HepG2 (cell line): ENCODE measurements at regions not wholly inside any gene's neighbourhood (a gene's known extent, or its start where the extent isn't known, plus 50 kb on each side); places are given as distances from the start of the nearest gene placed in this dataset.

Experiments used
- ATAC-seq: fragments of 200-7000 bp; cut with Tn5 transposase; 3 replicates; pipeline ENCODE4 v1.9.1; 2020; ENCODE audit warnings: mild to moderate bottlenecking, moderate library complexity
- BruUV-seq: library from RNA; stranded (reverse); fragments of 400-500 nt; replicated peaks from 2 replicates; lab custom pipeline; 2021; lab: Mats Ljungman, UMichigan
- CTCF ChIA-PET: fragments of 300-600 bp; formaldehyde crosslinking; extraction: SDS; loops from one replicate; lab custom pipeline; 2021; ENCODE audit warnings: low total read pairs, inconsistent platforms, low intra/inter-chr PET ratio; lab: Yijun Ruan, JAX
- POLR2A ChIA-PET: fragments of 350-600 bp; sonication (Branson Sonifier 250); formaldehyde crosslinking; loops from one replicate; lab custom pipeline; 2020; ENCODE audit warnings: antibody characterized with exemption, inconsistent platforms; lab: Yijun Ruan, JAX
- DNase-seq: peaks from one replicate; pipeline ENCODE4 v3.0.0-alpha.2; 2015; ENCODE audit warnings: low spot score
- FAIRE-seq: peaks from 3 replicates; lab custom pipeline; 2011; peaks lifted over from hg19 to GRCh38; lab: Jason Lieb, UNC
- H2AFZ ChIP-seq: one replicate; pipeline ENCODE4 v1.6.1; 2011; ENCODE audit warnings: low read length, inconsistent platforms
- H3K27ac ChIP-seq: fragments of 300-600 bp; 3 replicates; pipeline ENCODE4 v1.8.0; 2011; ENCODE audit warnings: mixed run types, mild to moderate bottlenecking, mixed read lengths, low read length, inconsistent platforms; ENCODE audit not compliant: insufficient read depth; ENCODE audit errors: extremely low read length
- H3K27me3 ChIP-seq, 2 experiments: fragments of 200-600 bp in 1 of 2; 2 replicates in 1 of 2; 3 replicates in 1 of 2; pipeline versions ENCODE4 v1.6.0 to v1.8.0; 2011; ENCODE audit warnings: low read length in 2 of 2, mild to moderate bottlenecking in 2 of 2, moderate library complexity in 2 of 2, inconsistent platforms in 1 of 2; ENCODE audit not compliant: insufficient read depth in 2 of 2, control insufficient read depth in 1 of 2
- H3K36me3 ChIP-seq, 2 experiments: fragments of 200-600 bp in 1 of 2; replicated peaks in 1 of 2; 2 replicates in 1 of 2; 3 replicates in 1 of 2; pipeline versions ENCODE4 v1.5.1 to v1.8.0; 2011; ENCODE audit warnings: low read length in 2 of 2, inconsistent platforms in 1 of 2; ENCODE audit not compliant: insufficient read depth in 2 of 2, control insufficient read depth in 1 of 2
- H3K4me1 ChIP-seq: 2 replicates; pipeline ENCODE4 v1.5.1; 2012; ENCODE audit warnings: low read length, inconsistent platforms; ENCODE audit not compliant: insufficient read depth
- H3K4me2 ChIP-seq: 2 replicates; pipeline ENCODE4 v1.6.0; 2011; ENCODE audit warnings: low read depth, low read length, inconsistent platforms
- H3K4me3 ChIP-seq, 3 experiments: fragments of 200-600 bp in 1 of 3; sonication (generic), shearing (Covaris generic) in 1 of 3; replicated peaks in 1 of 3; 2 replicates each; pipeline ENCODE4 v1.5.1; 2011 to 2016; ENCODE audit warnings: low read length in 3 of 3, inconsistent platforms in 2 of 3, low read depth in 2 of 3, mild to moderate bottlenecking in 2 of 3, control low read depth in 1 of 3, mixed read lengths in 1 of 3; ENCODE audit not compliant: insufficient read depth in 1 of 3
- H3K79me2 ChIP-seq: one replicate; pipeline ENCODE4 v1.6.1; 2011; ENCODE audit warnings: low read length, inconsistent platforms; ENCODE audit not compliant: insufficient read depth
- H3K9ac ChIP-seq: 2 replicates; pipeline ENCODE4 v1.6.0; 2011; ENCODE audit warnings: mild to moderate bottlenecking, low read depth, low read length, inconsistent platforms; ENCODE audit not compliant: insufficient read depth
- H3K9me3 ChIP-seq: 2 replicates; pipeline ENCODE4 v1.5.1; 2012; ENCODE audit warnings: mild to moderate bottlenecking, low read length
- H4K20me1 ChIP-seq: 2 replicates; pipeline ENCODE4 v1.6.0; 2011; ENCODE audit warnings: inconsistent platforms, mild to moderate bottlenecking, low read length, moderate library complexity; ENCODE audit not compliant: insufficient read depth
- ADNP ChIP-seq: sonication (generic); formaldehyde crosslinking; IDR thresholded peaks from 2 replicates; pipeline ENCODE4 v1.4.0; 2020; ENCODE audit warnings: missing genetic modification reagents
- ERF ChIP-seq: IDR thresholded peaks from 2 replicates; pipeline ENCODE4 v1.6.1; 2018; ENCODE audit warnings: missing biosample characterization, missing genetic modification reagents
- HNRNPH1 ChIP-seq: fragments of 200-400 bp; formaldehyde crosslinking; optimal IDR thresholded peaks from 2 replicates; pipeline ENCODE3; 2017; ENCODE audit warnings: mild to moderate bottlenecking, low read depth, low read length
- IKZF1 ChIP-seq: fragments of 450-650 bp; IDR thresholded peaks from 2 replicates; pipeline ENCODE4 v1.7.1; 2016
- MAZ ChIP-seq, 2 experiments: sonication (generic) in 1 of 2; formaldehyde crosslinking in 1 of 2; IDR thresholded peaks; 2 replicates each; pipeline versions ENCODE4 v1.5.0 to v1.6.1; 2012 to 2020; ENCODE audit warnings: low read depth in 2 of 2, mild to moderate bottlenecking in 2 of 2, borderline replicate concordance in 1 of 2, improper control_type of control experiment in 1 of 2, low read length in 1 of 2, missing genetic modification reagents in 1 of 2, moderate library complexity in 1 of 2
- NFE2L2 ChIP-seq: fragments of 150-350 bp; IDR thresholded peaks from 2 replicates; pipeline ENCODE4 v1.6.1; 2014; ENCODE audit warnings: low read length
- POLR2G ChIP-seq: fragments of 200-400 bp; formaldehyde crosslinking; IDR thresholded peaks from 2 replicates; pipeline ENCODE4 v1.6.1; 2018; ENCODE audit warnings: mild to moderate bottlenecking, low read depth, low read length, moderate library complexity
- RARA ChIP-seq: IDR thresholded peaks from 2 replicates; pipeline ENCODE4 v1.6.1; 2016; ENCODE audit warnings: missing genetic modification reagents, missing compliant biosample characterization
- ZBTB21 ChIP-seq: sonication (generic); formaldehyde crosslinking; IDR thresholded peaks from 2 replicates; pipeline ENCODE4 v1.4.0; 2020; ENCODE audit warnings: missing genetic modification reagents
- ZNF275 ChIP-seq: sonication (generic); formaldehyde crosslinking; IDR thresholded peaks from 2 replicates; pipeline ENCODE4 v1.8.0; 2022; ENCODE audit warnings: missing genetic modification reagents, mild to moderate bottlenecking, inconsistent platforms, borderline replicate concordance
- WGBS: methylation state at CpG from one replicate; pipeline ENCODE4 v1.1.6; 2017; ENCODE audit warnings: low lambda C conversion rate; 5-methylcytosine and 5-hydroxymethylcytosine counted together
- in situ Hi-C: cut with HindIII; loops from 2 replicates; pipeline ENCODE4 v1.10.0; 2017; ENCODE audit warnings: low pct_unique_long_range_greater_than_20kb; ENCODE audit not compliant: extremely low pct_ligation_motif_present
- intact Hi-C: fragments of 100-400 bp; cut with micrococcal nuclease; formaldehyde crosslinking; loops from one replicate; pipeline ENCODE4 v1.10.0; 2022; ENCODE audit not compliant: unreplicated experiment
- TF ChIP-seq, protein P1 (sequence below): sonication (generic); formaldehyde crosslinking; IDR thresholded peaks from 2 replicates; pipeline ENCODE4 v1.4.0; 2020; ENCODE audit warnings: missing genetic modification reagents, borderline replicate concordance
- TF ChIP-seq, protein P2 (sequence below): sonication (generic); formaldehyde crosslinking; IDR thresholded peaks from 2 replicates; pipeline ENCODE4 v1.5.0; 2020; ENCODE audit warnings: mild to moderate bottlenecking, missing genetic modification reagents, borderline replicate concordance

DNA sequence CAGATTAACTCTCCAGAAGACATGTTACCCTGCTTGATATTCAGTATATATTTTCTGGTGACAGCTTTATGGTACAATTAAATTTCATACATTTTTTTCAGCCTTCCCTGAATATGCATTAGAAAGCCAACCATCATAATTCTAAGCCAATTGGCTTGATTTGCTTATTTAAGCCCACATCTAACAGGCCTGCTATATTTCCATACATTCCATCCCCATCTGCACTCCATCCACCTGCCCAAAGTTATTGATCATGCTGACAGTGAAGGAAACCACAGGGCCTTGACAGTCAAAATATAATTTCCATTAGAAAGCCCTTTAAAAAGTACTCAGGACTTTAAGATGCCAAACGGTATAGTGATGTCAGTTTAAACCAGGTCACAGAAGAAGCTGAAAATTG is 164.3 kb downstream of the GXYLT1 start:
- no peak for ATAC-seq
- Histone ChIP-seq H3K4me2 (no peak overlapping the region), H3K9ac (no peak overlapping the region), H4K20me1 (no peaks in the 10 kb centered on the region), H3K4me1 (peaks cover 25% of the 10 kb centered on the region), H3K4me3 (no peak overlapping the region), H3K27me3 (no peaks in the 10 kb centered on the region), H3K27ac (no peak overlapping the region), H3K9me3 (no peaks in the 10 kb centered on the region), H3K79me2 (no peaks in the 10 kb centered on the region), H2AFZ (no peak overlapping the region), H3K36me3 (no peaks in the 10 kb centered on the region)
- DNase-seq, result no peak
- POLR2A ChIA-PET, result no interaction called here
- CTCF ChIA-PET, result no interaction called here
- no TSS peak for BruUV-seq
- WGBS, result 20% methylated on average over 1 of the region's 1 CpG
- in situ Hi-C loops, result no loop called here
- FAIRE-seq, result no peak
- intact Hi-C loops, result loop anchor here (10.0 kb wide), 1 partner anchor 56 kb away; no protein-coding TSS in a partner anchor
- TF ChIP-seq MAZ (IDR thresholded peaks at IDR 0.05; ENCODE audit: borderline replicate concordance, low read depth, low read length) (no peak), MAZ (CRISPR knock-in tag; IDR thresholded peaks at IDR 0.05; ENCODE audit: low read depth) (no peak), ERF (no peak), HNRNPH1 (no peak), POLR2G (no peak), IKZF1 (no peak), ADNP (no peak), NFE2L2 (no peak), RARA (no peak), ZNF275 (CRISPR knock-in tag) (no peak), ZBTB21 (CRISPR knock-in tag) (no peak)
- TF ChIP-seq, protein P1, sequence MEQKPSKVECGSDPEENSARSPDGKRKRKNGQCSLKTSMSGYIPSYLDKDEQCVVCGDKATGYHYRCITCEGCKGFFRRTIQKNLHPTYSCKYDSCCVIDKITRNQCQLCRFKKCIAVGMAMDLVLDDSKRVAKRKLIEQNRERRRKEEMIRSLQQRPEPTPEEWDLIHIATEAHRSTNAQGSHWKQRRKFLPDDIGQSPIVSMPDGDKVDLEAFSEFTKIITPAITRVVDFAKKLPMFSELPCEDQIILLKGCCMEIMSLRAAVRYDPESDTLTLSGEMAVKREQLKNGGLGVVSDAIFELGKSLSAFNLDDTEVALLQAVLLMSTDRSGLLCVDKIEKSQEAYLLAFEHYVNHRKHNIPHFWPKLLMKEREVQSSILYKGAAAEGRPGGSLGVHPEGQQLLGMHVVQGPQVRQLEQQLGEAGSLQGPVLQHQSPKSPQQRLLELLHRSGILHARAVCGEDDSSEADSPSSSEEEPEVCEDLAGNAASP (CRISPR knock-in tag), result no peak
- TF ChIP-seq, protein P2, sequence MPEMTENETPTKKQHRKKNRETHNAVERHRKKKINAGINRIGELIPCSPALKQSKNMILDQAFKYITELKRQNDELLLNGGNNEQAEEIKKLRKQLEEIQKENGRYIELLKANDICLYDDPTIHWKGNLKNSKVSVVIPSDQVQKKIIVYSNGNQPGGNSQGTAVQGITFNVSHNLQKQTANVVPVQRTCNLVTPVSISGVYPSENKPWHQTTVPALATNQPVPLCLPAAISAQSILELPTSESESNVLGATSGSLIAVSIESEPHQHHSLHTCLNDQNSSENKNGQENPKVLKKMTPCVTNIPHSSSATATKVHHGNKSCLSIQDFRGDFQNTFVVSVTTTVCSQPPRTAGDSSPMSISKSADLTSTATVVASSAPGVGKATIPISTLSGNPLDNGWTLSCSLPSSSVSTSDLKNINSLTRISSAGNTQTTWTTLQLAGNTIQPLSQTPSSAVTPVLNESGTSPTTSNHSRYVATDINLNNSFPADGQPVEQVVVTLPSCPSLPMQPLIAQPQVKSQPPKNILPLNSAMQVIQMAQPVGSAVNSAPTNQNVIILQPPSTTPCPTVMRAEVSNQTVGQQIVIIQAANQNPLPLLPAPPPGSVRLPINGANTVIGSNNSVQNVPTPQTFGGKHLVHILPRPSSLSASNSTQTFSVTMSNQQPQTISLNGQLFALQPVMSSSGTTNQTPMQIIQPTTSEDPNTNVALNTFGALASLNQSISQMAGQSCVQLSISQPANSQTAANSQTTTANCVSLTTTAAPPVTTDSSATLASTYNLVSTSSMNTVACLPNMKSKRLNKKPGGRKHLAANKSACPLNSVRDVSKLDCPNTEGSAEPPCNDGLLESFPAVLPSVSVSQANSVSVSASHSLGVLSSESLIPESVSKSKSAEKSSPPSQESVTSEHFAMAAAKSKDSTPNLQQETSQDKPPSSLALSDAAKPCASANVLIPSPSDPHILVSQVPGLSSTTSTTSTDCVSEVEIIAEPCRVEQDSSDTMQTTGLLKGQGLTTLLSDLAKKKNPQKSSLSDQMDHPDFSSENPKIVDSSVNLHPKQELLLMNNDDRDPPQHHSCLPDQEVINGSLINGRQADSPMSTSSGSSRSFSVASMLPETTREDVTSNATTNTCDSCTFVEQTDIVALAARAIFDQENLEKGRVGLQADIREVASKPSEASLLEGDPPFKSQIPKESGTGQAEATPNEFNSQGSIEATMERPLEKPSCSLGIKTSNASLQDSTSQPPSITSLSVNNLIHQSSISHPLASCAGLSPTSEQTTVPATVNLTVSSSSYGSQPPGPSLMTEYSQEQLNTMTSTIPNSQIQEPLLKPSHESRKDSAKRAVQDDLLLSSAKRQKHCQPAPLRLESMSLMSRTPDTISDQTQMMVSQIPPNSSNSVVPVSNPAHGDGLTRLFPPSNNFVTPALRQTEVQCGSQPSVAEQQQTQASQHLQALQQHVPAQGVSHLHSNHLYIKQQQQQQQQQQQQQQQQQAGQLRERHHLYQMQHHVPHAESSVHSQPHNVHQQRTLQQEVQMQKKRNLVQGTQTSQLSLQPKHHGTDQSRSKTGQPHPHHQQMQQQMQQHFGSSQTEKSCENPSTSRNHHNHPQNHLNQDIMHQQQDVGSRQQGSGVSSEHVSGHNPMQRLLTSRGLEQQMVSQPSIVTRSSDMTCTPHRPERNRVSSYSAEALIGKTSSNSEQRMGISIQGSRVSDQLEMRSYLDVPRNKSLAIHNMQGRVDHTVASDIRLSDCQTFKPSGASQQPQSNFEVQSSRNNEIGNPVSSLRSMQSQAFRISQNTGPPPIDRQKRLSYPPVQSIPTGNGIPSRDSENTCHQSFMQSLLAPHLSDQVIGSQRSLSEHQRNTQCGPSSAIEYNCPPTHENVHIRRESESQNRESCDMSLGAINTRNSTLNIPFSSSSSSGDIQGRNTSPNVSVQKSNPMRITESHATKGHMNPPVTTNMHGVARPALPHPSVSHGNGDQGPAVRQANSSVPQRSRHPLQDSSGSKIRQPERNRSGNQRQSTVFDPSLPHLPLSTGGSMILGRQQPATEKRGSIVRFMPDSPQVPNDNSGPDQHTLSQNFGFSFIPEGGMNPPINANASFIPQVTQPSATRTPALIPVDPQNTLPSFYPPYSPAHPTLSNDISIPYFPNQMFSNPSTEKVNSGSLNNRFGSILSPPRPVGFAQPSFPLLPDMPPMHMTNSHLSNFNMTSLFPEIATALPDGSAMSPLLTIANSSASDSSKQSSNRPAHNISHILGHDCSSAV, result no peak
